SK-N-SH treated with all-trans-retinoic acid at 6 μM for 48 hours (cell line): ENCODE measurements at regions not wholly inside any gene's neighbourhood (a gene's known extent, or its start where the extent isn't known, plus 50 kb on each side); places are given as distances from the start of the nearest gene placed in this dataset.

ENCODE experiments used
- CSDC2 ChIP-seq: fragments of 250-450 bp; sonication (Bioruptor Pico); IDR thresholded peaks from 2 replicates; pipeline ENCODE4 v1.5.0; 2020; ENCODE audit warnings: mild to moderate bottlenecking, moderate library complexity
- PPARA ChIP-seq: fragments of 250-450 bp; sonication (Bioruptor Pico); IDR thresholded peaks from 2 replicates; pipeline ENCODE4 v1.5.0; 2020; ENCODE audit warnings: mild to moderate bottlenecking, borderline replicate concordance
- TCF4 ChIP-seq: fragments of 250-450 bp; sonication (Bioruptor Pico); IDR thresholded peaks from 2 replicates; pipeline ENCODE4 v1.8.0; 2021; ENCODE audit warnings: mild to moderate bottlenecking, moderate library complexity, borderline replicate concordance
- ZNF565 ChIP-seq: fragments of 450-650 bp; formaldehyde crosslinking; conservative IDR thresholded peaks from 2 replicates; pipeline ENCODE4 v1.5.0; 2020; ENCODE audit warnings: low read depth, mild to moderate bottlenecking, moderate library complexity
- ZNF8 ChIP-seq: fragments of 450-650 bp; formaldehyde crosslinking; IDR thresholded peaks from 2 replicates; pipeline ENCODE4 v1.5.0; 2020; ENCODE audit warnings: mild to moderate bottlenecking, moderate library complexity
- TF ChIP-seq, protein P1 (sequence below): fragments of 250-450 bp; sonication (Bioruptor Pico); IDR thresholded peaks from 2 replicates; pipeline ENCODE4 v1.8.0; 2020; ENCODE audit warnings: mild to moderate bottlenecking, moderate library complexity, borderline replicate concordance
- TF ChIP-seq, protein P2 (sequence below): fragments of 250-450 bp; sonication (Bioruptor Pico); IDR thresholded peaks from 2 replicates; pipeline ENCODE4 v1.5.1; 2020; ENCODE audit warnings: low read depth, mild to moderate bottlenecking, moderate library complexity

DNA sequence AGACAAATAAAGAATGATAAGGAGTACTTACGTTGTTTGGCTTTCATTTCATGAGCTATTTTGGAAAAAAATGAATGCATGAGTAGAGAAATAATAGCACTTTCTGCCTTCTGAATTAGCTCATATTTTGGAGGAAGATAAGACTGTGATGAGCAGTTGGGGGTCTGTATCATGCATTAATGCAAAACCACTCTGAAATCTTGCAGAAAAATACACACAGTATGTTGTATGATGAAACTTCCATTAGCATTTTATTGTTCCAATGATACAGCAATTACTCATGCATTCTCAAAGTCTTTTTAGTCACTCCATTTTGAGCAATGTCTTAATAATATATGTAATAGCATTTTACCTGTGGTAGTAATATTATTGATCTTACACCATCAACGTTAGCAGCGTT, 571.0 kb downstream of the CDH8 start:
- no peak for TF ChIP-seq ZNF8 (CRISPR knock-in tag)
- no peak for TF ChIP-seq PPARA (CRISPR knock-in tag)
- TF ChIP-seq, protein P1, sequence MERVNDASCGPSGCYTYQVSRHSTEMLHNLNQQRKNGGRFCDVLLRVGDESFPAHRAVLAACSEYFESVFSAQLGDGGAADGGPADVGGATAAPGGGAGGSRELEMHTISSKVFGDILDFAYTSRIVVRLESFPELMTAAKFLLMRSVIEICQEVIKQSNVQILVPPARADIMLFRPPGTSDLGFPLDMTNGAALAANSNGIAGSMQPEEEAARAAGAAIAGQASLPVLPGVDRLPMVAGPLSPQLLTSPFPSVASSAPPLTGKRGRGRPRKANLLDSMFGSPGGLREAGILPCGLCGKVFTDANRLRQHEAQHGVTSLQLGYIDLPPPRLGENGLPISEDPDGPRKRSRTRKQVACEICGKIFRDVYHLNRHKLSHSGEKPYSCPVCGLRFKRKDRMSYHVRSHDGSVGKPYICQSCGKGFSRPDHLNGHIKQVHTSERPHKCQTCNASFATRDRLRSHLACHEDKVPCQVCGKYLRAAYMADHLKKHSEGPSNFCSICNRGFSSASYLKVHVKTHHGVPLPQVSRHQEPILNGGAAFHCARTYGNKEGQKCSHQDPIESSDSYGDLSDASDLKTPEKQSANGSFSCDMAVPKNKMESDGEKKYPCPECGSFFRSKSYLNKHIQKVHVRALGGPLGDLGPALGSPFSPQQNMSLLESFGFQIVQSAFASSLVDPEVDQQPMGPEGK (CRISPR knock-in tag), result no peak
- no peak for TF ChIP-seq ZNF565 (CRISPR knock-in tag)
- TF ChIP-seq CSDC2 (CRISPR knock-in tag), result no peak
- TF ChIP-seq, protein P2, sequence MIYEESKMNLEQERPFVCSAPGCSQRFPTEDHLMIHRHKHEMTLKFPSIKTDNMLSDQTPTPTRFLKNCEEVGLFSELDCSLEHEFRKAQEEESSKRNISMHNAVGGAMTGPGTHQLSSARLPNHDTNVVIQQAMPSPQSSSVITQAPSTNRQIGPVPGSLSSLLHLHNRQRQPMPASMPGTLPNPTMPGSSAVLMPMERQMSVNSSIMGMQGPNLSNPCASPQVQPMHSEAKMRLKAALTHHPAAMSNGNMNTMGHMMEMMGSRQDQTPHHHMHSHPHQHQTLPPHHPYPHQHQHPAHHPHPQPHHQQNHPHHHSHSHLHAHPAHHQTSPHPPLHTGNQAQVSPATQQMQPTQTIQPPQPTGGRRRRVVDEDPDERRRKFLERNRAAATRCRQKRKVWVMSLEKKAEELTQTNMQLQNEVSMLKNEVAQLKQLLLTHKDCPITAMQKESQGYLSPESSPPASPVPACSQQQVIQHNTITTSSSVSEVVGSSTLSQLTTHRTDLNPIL (CRISPR knock-in tag), result no peak
- no peak for TF ChIP-seq TCF4
